Loucy (cell line): ENCODE measurements at regions not wholly inside any gene's neighbourhood (a gene's known extent, or its start where the extent isn't known, plus 50 kb on each side); places are given as distances from the start of the nearest gene placed in this dataset.
"Not testable (repeated sequence)": the region's sequence is repeated elsewhere in the genome, so short reads cannot be mapped to it uniquely, and the experiment has no call there.

Experiments used
- EZH2phosphoT487 ChIP-seq: fragments of 200-600 bp; IDR thresholded peaks from 2 replicates; pipeline ENCODE4 v1.6.1; 2018; ENCODE audit warnings: antibody characterized with exemption, mild to moderate bottlenecking, moderate library complexity, borderline replicate concordance
- TF ChIP-seq, protein P1 (sequence below): fragments of 200-600 bp; sonication (generic); conservative IDR thresholded peaks from 2 replicates; pipeline ENCODE4 v1.5.1; 2014; ENCODE audit warnings: mild to moderate bottlenecking, antibody characterized with exemption, low read length

DNA sequence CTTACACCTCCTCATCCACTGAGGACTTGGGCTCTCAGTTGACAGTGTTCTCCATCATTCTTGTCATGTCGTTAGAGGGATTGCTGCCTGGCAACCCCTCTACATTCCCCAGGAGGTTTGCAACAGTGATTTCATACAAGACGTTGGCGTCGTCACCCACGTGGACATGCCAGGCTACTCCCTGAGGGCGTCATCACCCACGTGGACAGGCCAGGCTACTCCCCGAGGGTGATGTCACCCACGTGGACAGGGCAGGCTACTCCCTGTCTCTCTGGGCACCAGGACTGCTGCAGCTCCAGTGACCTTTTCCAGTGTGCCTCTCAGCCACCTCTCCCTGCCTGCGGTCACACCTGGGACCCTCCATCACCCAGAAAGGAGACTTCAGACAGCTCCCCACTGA is 117.4 kb downstream of the SEPTIN7 start:
- TF ChIP-seq, protein P1, sequence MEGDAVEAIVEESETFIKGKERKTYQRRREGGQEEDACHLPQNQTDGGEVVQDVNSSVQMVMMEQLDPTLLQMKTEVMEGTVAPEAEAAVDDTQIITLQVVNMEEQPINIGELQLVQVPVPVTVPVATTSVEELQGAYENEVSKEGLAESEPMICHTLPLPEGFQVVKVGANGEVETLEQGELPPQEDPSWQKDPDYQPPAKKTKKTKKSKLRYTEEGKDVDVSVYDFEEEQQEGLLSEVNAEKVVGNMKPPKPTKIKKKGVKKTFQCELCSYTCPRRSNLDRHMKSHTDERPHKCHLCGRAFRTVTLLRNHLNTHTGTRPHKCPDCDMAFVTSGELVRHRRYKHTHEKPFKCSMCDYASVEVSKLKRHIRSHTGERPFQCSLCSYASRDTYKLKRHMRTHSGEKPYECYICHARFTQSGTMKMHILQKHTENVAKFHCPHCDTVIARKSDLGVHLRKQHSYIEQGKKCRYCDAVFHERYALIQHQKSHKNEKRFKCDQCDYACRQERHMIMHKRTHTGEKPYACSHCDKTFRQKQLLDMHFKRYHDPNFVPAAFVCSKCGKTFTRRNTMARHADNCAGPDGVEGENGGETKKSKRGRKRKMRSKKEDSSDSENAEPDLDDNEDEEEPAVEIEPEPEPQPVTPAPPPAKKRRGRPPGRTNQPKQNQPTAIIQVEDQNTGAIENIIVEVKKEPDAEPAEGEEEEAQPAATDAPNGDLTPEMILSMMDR, result not testable (repeated sequence)
- TF ChIP-seq EZH2phosphoT487, result not testable (repeated sequence)
